NCI-H1694 treated with DMSO at 0.1 percent for 48 hours (cell line): ENCODE measurements at regions not wholly inside any gene's neighbourhood (a gene's known extent, or its start where the extent isn't known, plus 50 kb on each side); places are given as distances from the start of the nearest gene placed in this dataset.

Source experiments
- DNase-seq: peaks from one replicate; lab custom pipeline; 2025; lab: John Stamatoyannopoulos, UW

DNA sequence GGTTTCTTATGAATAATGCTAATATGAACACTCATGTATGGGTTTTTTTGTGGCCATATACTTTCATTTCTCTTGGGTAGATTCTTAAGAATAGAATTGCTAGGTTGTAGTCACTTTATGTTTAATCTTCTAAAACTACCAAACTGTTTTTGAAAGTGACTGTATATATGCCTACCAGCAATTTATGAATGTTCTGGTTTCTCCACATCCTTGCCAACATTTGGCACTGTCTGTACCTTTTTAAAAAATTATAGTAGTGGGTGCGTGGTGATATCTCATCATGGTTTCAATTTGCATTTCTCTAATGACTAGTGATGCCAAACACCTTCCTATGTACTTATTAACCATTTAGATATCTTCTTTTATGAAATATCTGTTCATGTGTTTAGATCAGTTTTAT is 110.6 kb upstream of the RIOK3 start:
- no peak for DNase-seq

DNA sequence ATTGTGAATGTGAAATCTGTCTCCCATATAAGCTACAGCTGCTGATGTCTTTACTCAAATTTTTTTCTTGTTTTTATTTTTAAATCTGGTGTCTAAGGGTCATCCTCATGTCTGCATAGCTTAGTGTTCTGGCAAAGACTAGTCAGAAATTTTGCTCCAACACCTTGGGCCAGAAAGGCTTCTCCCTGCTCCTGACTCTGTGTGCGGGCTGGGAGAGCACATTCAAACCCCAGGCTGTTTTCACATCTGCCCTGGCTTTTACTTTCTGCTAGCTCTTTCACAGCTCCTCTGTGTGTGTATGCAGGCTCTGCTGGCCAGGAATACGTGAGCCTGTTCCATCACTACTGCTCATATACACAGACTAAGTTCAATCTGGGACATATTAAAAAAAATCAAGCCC is 102.9 kb upstream of the RIOK3 start:
- no peak for DNase-seq

DNA sequence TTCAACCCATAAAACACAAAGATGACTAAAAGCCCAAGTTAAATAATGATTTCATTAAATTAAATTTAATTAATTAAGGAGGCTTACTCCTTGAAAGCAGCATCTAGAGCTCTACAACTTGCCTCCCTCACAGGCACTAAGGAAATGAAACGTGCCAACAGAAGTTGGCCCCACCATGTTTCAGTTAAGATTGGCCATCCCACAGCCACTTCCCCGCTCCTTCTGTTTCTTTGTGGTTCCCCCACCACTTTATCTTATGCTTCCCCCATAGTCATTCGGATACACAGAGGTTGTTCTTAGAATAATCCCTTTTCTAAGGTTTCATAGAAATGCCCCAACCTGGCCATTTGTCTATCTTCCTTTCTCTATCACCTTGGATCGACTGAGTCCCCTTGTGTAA is 101.6 kb upstream of the RIOK3 start:
- no peak for DNase-seq

GRCh38 chr18:23352042-23352441 is 101.0 kb upstream of the RIOK3 start:
- DNase-seq = no peak

GRCh38 chr18:23353459-23353858 is 99.6 kb upstream of the RIOK3 start:
- DNase-seq = no peak

- DNase-seq = no peak
Measured at GRCh38 chr18:23354625-23355024, 98.5 kb upstream of the RIOK3 start.

- DNase-seq = no peak
Measured at GRCh38 chr18:23355206-23355605, 97.9 kb upstream of the RIOK3 start.

DNA sequence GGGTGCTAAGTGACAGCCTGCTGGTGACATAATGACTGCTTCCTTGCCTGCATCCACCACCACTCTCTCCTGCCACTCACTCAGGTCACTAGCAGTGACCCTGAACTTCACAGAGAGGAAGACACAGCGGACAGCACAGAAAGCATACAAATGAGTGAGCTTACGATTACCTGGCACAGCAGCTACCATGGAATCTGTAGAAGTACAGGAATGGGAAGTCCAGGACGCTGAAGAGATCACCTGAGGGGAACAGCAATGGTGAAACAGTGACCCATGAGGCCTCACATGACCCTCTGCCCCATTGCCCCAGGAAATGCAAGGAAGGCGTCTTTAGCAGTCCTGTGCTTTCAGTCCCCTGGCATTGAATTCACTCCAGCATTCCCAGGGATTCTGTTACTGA is 96.7 kb upstream of the RIOK3 start:
- DNase-seq = no peak

DNA sequence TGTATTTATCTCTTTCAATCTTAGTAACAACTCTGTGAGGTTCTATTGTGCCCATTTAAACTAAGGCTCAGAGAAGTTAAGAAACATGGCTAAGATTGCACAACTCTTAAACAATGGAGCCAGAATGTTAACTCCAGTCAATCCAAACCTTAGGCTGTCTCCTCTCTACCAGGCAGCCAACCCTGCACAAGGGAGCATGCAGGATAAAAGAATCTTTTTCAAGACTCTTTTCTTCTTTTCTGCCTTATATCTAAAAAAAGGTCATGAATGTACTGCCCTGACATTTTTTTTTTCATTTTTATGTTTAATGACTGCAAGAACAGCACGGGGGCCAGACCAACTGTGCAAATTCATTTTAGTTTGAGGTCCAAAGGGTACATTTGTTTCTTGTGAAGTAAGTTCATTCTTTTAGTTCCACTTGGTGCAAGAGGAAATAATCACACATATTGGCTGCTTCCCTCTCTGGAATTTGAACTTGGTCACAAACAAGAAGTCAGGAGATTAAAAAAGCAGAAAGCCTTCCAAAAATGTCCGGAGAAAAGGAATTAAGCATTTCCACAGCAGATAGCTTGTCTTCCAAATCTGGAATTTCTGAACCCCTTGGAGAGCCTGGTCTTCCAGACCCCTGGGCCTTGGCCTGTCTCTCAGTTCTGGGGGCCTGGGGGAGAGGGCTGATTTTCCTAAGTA is 96.0 kb upstream of the RIOK3 start:
- no peak for DNase-seq

DNA sequence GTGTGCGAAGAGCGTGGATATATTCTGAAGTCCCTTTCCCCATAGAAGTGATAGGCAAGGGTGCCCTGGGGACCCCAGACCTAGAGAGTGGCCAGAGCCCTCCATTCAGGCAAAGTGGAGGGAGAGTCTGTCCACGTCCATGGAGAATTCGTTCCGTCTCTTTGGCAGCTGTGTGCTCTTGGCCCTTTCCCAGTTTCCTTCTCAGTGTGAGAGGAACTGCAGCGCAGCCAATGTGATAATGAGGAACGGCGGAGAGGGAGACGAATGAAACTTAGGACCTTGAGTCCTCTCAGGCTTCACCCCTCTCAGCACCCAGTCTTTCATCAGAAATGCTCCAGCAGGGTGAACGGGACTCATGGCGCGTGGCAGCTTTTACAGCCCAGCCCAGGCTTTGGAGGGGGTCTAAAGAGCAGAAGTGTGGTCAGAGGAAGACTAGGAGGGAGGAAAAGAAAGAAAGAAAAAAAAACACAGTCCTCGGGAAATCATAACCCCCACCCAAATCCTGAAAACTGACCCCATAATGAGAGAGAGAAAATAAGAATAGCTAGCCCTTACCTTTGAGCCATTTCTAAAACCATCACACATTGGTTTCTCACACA is 95.0 kb upstream of the RIOK3 start:
- no peak for DNase-seq

- no peak for DNase-seq
Measured at GRCh38 chr18:23359421-23359820, 93.7 kb upstream of the RIOK3 start.

GRCh38 chr18:23363865-23364570 is 89.1 kb upstream of the RIOK3 start:
- no peak for DNase-seq

GRCh38 chr18:23365602-23366001 is 87.5 kb upstream of the RIOK3 start:
- DNase-seq = no peak

DNA sequence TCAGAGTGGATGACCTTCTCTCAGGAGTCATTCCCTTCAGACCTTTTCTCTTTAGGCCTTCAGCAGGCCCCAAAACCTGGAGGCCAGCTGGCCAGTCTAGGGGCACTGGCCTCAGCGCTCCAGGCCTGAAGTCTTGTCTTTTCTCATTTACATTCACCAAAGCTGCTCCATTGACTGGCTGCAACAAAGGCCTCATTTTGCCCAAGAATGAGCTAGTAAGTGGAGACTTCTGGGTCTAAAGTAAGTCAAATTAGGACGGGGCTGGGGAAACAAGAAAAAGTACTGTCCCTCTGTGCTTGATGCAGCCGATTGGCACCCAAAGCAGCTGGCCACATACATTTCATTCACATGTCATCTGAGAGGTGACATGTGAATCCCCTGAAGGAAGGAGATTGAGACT is 83.8 kb upstream of the RIOK3 start:
- DNase-seq = no peak

- DNase-seq = no peak
Measured at GRCh38 chr18:23373570-23373969, 79.5 kb upstream of the RIOK3 start.

DNA sequence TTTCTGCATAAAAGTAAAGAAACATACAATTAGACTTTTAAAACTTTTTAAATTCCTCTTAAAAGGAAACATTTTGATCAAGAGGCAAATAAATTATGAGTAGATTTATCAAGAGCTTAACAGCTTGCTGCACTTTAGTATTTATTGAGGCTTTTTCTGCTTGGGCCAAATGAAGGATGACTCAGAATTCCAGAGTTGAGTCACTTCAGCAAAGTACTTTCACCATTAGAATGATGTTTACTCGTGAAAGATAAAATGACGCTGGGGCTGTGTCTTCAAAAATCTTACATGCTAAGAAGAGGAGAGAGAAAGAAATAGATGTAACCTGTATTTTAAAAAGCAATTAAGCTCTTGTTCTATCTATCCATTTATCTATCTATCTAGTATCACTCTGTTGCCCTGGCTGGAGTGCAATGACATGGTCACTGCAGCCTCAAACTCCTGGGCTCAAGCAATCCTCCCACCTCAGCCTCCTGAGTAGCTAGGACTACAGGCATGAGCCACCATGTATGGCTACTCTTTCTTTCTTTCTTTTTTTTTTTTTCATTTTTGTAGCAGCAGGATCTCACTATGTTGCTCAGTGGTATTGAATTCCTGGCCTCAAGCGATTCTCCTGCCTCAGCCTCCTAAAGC is 75.3 kb upstream of the RIOK3 start:
- no peak for DNase-seq

DNA sequence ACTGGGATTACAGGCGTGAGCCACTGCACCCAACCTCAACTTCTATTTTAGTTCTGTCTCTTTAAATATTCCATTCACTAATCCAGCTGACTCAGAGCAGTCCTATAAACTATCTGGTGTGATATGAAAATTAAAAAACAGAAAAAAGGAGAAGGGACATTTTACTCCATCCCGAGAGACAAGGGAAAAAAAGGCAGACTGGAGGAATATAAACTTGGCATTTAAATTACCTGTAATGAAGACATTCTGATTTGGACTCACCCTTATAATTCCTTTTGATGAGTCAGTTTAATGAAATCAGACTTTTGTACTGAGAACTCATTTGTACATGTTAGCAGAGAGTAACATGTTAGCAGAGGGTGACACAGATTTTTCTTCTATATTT is 74.8 kb upstream of the RIOK3 start:
- no peak for DNase-seq

DNA sequence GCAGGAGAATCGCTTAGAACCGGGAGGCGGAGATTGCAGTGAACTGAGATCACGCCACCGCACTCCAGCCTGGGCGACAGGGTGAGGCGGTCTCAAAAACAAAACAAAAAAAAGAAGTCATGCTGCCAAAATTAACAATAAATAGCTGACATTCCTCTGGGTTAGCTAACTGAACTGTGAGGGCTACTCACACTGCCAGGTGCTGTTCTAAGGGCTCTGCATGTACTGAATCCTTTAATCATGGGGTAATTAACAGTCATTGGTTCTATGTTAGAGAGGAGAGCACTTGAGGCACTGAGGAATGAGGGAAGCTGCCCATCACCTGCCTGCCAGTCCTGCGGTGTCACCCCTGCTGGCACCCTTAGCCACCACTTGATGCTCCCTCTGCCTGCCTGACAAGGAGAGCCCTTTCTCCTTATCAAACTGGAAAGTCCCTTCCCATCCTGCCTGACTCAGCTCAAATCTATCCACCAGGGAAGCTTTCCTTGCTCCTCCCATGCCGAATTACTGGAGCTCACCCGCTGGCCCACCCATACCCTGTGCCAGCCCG is 73.0 kb upstream of the RIOK3 start:
- DNase-seq = no peak

DNA sequence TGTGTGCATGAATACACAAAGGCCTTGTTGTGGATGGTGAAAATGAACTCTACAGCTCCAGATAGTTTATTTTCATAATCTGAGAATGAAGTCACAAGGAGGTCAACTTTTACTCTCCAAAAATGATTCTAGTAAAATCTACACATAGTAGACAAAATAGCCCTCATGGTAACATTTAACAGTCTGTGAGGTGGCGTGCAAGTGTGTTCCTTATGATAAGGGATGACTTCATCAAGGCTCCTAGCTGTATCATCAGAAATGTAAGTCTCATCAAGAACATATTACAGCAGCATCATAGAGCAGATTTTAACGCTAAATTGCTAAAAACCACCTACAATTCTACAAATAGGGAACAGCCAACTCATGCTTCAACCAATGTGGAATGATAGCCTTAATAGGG is 72.3 kb upstream of the RIOK3 start:
- DNase-seq = no peak

- DNase-seq = no peak
Measured at GRCh38 chr18:23383494-23383893, 69.6 kb upstream of the RIOK3 start.

DNA sequence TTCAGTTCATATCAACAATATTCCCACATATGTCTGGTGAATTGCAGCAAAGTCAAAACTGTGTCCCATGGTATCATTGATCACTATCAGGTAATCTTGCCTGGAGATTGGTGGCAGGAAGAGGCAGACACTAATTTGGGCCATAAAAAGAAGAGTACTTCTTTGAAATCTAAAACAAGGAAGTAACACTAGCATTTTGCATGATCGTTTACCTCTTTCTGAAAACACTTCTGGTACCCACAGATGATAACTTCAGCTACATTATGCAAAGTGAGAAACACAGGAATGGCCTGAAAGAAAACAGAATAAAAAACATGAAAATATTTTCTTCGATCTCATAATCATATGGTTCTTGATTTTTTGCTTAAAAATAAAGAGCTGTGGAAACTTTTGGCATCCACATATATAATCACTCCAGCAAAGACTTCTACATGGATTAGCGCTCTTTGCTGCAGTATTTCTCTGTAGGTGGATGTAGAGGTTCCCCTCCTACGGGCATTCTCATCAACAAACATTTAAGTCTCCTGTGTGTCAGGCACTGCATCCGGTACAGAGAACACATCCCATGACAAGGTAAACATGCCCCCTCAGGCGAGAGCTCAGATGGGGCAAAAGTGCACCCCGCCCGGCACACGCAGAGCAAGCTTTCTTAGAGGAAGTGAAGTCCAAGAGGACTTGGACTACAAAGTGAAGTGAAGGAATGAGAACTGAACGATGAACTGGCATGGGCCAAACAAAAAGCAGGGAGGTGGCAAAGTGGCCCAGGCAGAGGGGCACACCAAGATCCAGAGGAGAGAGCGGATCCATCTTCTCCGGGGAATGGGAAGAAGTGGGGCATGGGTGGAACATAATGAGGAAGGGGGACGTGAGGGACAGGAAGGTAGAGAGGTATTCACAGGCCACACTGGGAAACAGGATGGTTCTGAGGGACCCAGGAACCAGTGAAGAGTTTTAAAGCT is 68.0 kb upstream of the RIOK3 start:
- no peak for DNase-seq

DNA sequence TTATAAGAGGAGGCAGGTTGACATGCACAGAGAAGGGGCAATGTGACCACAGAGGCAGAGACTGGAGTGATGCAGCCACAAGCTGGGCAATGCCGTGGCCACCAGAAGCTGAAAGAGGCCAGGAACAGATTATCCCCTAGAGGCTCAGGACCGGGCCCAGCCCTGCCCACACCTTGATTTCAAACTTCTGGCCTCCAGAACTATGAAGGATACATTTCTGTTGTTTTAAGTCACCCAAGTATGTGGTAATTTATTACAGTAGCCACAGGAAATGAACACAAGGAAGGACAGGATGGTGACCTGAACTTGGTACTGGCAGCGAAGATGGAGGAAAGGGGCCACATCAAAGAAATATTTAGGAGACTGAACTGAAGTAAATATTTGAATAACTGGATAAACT is 66.8 kb upstream of the RIOK3 start:
- no peak for DNase-seq
